Psoas muscle (tissue), 7 donors: ENCODE measurements at regions not wholly inside any gene's neighbourhood (a gene's known extent, or its start where the extent isn't known, plus 50 kb on each side); places are given as distances from the start of the nearest gene placed in this dataset.

Experiments used
- ATAC-seq, 4 donors: fragments of 200-7000 bp; cut with Tn5 transposase; one replicate each; pipeline ENCODE4 v1.9.1; 2020; ENCODE audit warnings: moderate library complexity in 3 of 4, mild to moderate bottlenecking in 2 of 4
- DNase-seq, 2 donors: peaks; one replicate each; pipeline ENCODE4 v3.0.0-alpha.2; 2020
- H3K27ac ChIP-seq: fragments of 200-600 bp; one replicate; pipeline ENCODE4 v1.8.0; 2022
- H3K27me3 ChIP-seq, 3 donors: fragments of 200-600 bp in 1 of 3; one replicate each; pipeline versions ENCODE4 v1.6.1 to v1.8.0; 2013 to 2022; ENCODE audit warnings: low read length in 2 of 3, mild to moderate bottlenecking in 2 of 3, moderate library complexity in 1 of 3; ENCODE audit not compliant: insufficient read depth in 3 of 3
- H3K36me3 ChIP-seq, 2 donors: fragments of 200-600 bp in 1 of 2; one replicate each; pipeline versions ENCODE4 v1.6.1 to v1.8.0; 2013 to 2022; ENCODE audit warnings: low read depth in 1 of 2, mild to moderate bottlenecking in 1 of 2, moderate library complexity in 1 of 2; ENCODE audit not compliant: insufficient read depth in 1 of 2
- H3K4me1 ChIP-seq: fragments of 200-600 bp; one replicate; pipeline ENCODE4 v1.8.0; 2022
- H3K4me3 ChIP-seq: fragments of 200-600 bp; one replicate; pipeline ENCODE4 v1.8.0; 2022; ENCODE audit warnings: mild to moderate bottlenecking
- H3K9me3 ChIP-seq: fragments of 200-600 bp; one replicate; pipeline ENCODE4 v1.8.0; 2022
- CTCF ChIP-seq: fragments of 200-600 bp; IDR thresholded peaks from one replicate; pipeline ENCODE4 v1.8.0; 2022; ENCODE audit warnings: antibody characterized with exemption
- WGBS, 3 donors: extraction: QIAGEN DNeasy Blood & Tissue Kit; methylation state at CpG; one replicate each; pipeline versions ENCODE4 v1.1.6 to v1.1.7; 2013; 5-methylcytosine and 5-hydroxymethylcytosine counted together
- intact Hi-C, 2 donors: fragments of 100-400 bp; cut with DNase I; formaldehyde crosslinking; loops; one replicate each; pipeline versions ENCODE4 v1.11.0 to v1.14.2; 2022
- donor health status: healthy with polysubstance abuse.
- donor health status: DM: no; HTN: no; CAD: no; lungs with moderate emphysema.
- donor health status: Bipolar disorder and iron deficiency.
- donor health status: healthy.
- donor health status: DM: yes; HTN: yes; CAD: no.
- donor health status: DM: no; HTN: no; CAD: no.
- donor health status: DM: yes; HTN: yes; CAD: no.

- no peak for DNase-seq
- no peak overlapping the region for H3K27ac ChIP-seq
- intact Hi-C loops = no loop called here
- H3K36me3 ChIP-seq = no peaks in the 10 kb centered on the region
- H3K27me3 ChIP-seq = no peaks in the 10 kb centered on the region
- 58 to 65% (median 60%) methylated on average over 8 of the region's 8 CpGs for WGBS, 3 donors
- no peak for ATAC-seq
- no peaks in the 10 kb centered on the region for H3K4me1 ChIP-seq
- no peaks in the 10 kb centered on the region for H3K9me3 ChIP-seq
- H3K4me3 ChIP-seq = no peak overlapping the region
- no peak for TF ChIP-seq CTCF
Measured at GRCh38 chr6:8278562-8278961, 156.8 kb downstream of the SLC35B3 start.

GRCh38 chr6:8277769-8278168, 157.6 kb downstream of the SLC35B3 start:
- no peaks in the 10 kb centered on the region for H3K36me3 ChIP-seq
- no peaks in the 10 kb centered on the region for H3K4me1 ChIP-seq
- DNase-seq (no peak), ATAC-seq (no peak)
- intact Hi-C loops = no loop called here
- H3K27ac ChIP-seq = no peak overlapping the region
- 31 to 37% (median 34%) methylated on average over 7 of the region's 7 CpGs for WGBS, 3 donors
- no peaks in the 10 kb centered on the region for H3K9me3 ChIP-seq
- TF ChIP-seq CTCF = no peak
- no peak overlapping the region for H3K4me3 ChIP-seq
- no peaks in the 10 kb centered on the region for H3K27me3 ChIP-seq

- no peak overlapping the region for H3K4me3 ChIP-seq
- intact Hi-C loops = no loop called here
- ATAC-seq (no peak), DNase-seq (no peak)
- H3K4me1 ChIP-seq = no peaks in the 10 kb centered on the region
- H3K36me3 ChIP-seq = no peaks in the 10 kb centered on the region
- H3K27me3 ChIP-seq = peaks cover 0 to 1% (median 0%) of the 10 kb centered on the region in 3 donors
- no peak overlapping the region for H3K27ac ChIP-seq
- TF ChIP-seq CTCF = no peak
- 80 to 91% (median 82%) methylated on average over 7 of the region's 7 CpGs for WGBS, 3 donors
- no peaks in the 10 kb centered on the region for H3K9me3 ChIP-seq
Measured at GRCh38 chr6:8276148-8276547, 159.2 kb downstream of the SLC35B3 start.

- intact Hi-C loops = no loop called here
- Histone ChIP-seq H3K9me3 (no peaks in the 10 kb centered on the region), H3K4me3 (no peak overlapping the region), H3K36me3 (no peaks in the 10 kb centered on the region), H3K27ac (no peak overlapping the region), H3K27me3 (peaks cover 0 to 1% (median 0%) of the 10 kb centered on the region in 3 donors), H3K4me1 (no peaks in the 10 kb centered on the region)
- ATAC-seq = no peak
- DNase-seq = no peak
- TF ChIP-seq CTCF = no peak
Measured at GRCh38 chr6:8275667-8276066, 159.7 kb downstream of the SLC35B3 start.

- H3K27me3 ChIP-seq = peaks cover 0 to 1% (median 0%) of the 10 kb centered on the region in 3 donors
- intact Hi-C loops = no loop called here
- ATAC-seq = no peak
- DNase-seq = no peak
- no peak for TF ChIP-seq CTCF
- H3K27ac ChIP-seq = no peak overlapping the region
- H3K9me3 ChIP-seq = no peaks in the 10 kb centered on the region
- no peaks in the 10 kb centered on the region for H3K4me1 ChIP-seq
- no peak overlapping the region for H3K4me3 ChIP-seq
- WGBS, 3 donors = 55 to 65% (median 56%) methylated on average over 3 of the region's 3 CpGs
- no peaks in the 10 kb centered on the region for H3K36me3 ChIP-seq
Measured at GRCh38 chr6:8274226-8274625, 161.1 kb downstream of the SLC35B3 start.
